Mesendoderm (in vitro differentiated cells): ENCODE measurements at regions not wholly inside any gene's neighbourhood (a gene's known extent, or its start where the extent isn't known, plus 50 kb on each side); places are given as distances from the start of the nearest gene placed in this dataset.
"Not testable (repeated sequence)": the region's sequence is repeated elsewhere in the genome, so short reads cannot be mapped to it uniquely, and the experiment has no call there.

Experiments used
- DNase-seq: peaks from one replicate; pipeline ENCODE4 v3.0.0; 2013
- H2AK5ac ChIP-seq: 2 replicates; pipeline ENCODE4 v1.6.1; 2013; ENCODE audit warnings: low read length, inconsistent platforms
- H2BK120ac ChIP-seq: 2 replicates; pipeline ENCODE4 v1.6.1; 2013; ENCODE audit warnings: low read depth, mild to moderate bottlenecking, low read length, moderate library complexity, mixed read lengths
- H2BK15ac ChIP-seq: replicated peaks from 2 replicates; pipeline ENCODE4 v1.6.1; 2013; ENCODE audit warnings: low read depth, mild to moderate bottlenecking, moderate library complexity
- H2BK5ac ChIP-seq: 2 replicates; pipeline ENCODE4 v1.6.1; 2013; ENCODE audit warnings: low read length, inconsistent platforms
- H3K18ac ChIP-seq: 2 replicates; pipeline ENCODE4 v1.6.1; 2013; ENCODE audit warnings: mild to moderate bottlenecking, low read length, mixed read lengths
- H3K23ac ChIP-seq: one replicate; pipeline ENCODE4 v1.6.1; 2013; ENCODE audit warnings: low read length
- H3K27ac ChIP-seq: 2 replicates; pipeline ENCODE4 v1.5.1; 2013; ENCODE audit warnings: low read depth, mild to moderate bottlenecking, inconsistent platforms, low read length, moderate library complexity
- H3K27me3 ChIP-seq: 2 replicates; pipeline ENCODE4 v1.6.1; 2013; ENCODE audit warnings: low read length, control low read depth, mild to moderate bottlenecking, inconsistent platforms; ENCODE audit not compliant: insufficient read depth, poor library complexity
- H3K36me3 ChIP-seq: 2 replicates; pipeline ENCODE4 v1.6.1; 2013; ENCODE audit warnings: low read length, inconsistent platforms; ENCODE audit not compliant: control insufficient read depth, insufficient read depth
- H3K4ac ChIP-seq: one replicate; pipeline ENCODE4 v1.6.1; 2013; ENCODE audit warnings: low read depth, mild to moderate bottlenecking, low read length, moderate library complexity
- H3K4me1 ChIP-seq: 2 replicates; pipeline ENCODE4 v1.6.1; 2013; ENCODE audit warnings: low read depth, low read length, inconsistent platforms; ENCODE audit not compliant: control insufficient read depth
- H3K4me2 ChIP-seq: 2 replicates; pipeline ENCODE4 v1.6.1; 2013; ENCODE audit warnings: low read length
- H3K4me3 ChIP-seq: 2 replicates; pipeline ENCODE4 v1.5.1; 2013; ENCODE audit warnings: mild to moderate bottlenecking, low read length
- H3K56ac ChIP-seq: one replicate; pipeline ENCODE4 v1.6.1; 2013; ENCODE audit warnings: low read length
- H3K79me1 ChIP-seq: 2 replicates; pipeline ENCODE4 v1.6.1; 2013; ENCODE audit warnings: low read length, inconsistent platforms
- H3K79me2 ChIP-seq: 2 replicates; pipeline ENCODE4 v1.6.1; 2013; ENCODE audit warnings: mild to moderate bottlenecking, low read length; ENCODE audit not compliant: control insufficient read depth, insufficient read depth
- H3K9ac ChIP-seq: 2 replicates; pipeline ENCODE4 v1.6.1; 2013; ENCODE audit warnings: low read length, inconsistent platforms
- H4K5ac ChIP-seq: one replicate; pipeline ENCODE4 v1.6.1; 2013; ENCODE audit warnings: low read length
- H4K8ac ChIP-seq: one replicate; pipeline ENCODE4 v1.6.1; 2013; ENCODE audit warnings: low read depth, mild to moderate bottlenecking, control low read depth, low read length, moderate library complexity
- WGBS: extraction: QIAGEN DNeasy Blood & Tissue Kit; methylation state at CpG from one replicate; pipeline ENCODE4 v1.1.7; 2013; ENCODE audit warnings: low lambda C conversion rate, missing lambda C conversion rate; ENCODE audit not compliant: insufficient coverage; ENCODE audit errors: extremely low coverage; 5-methylcytosine and 5-hydroxymethylcytosine counted together

GRCh38 chr20:29492840-29493239 is 1764.6 kb upstream of the DEFB115 start:
- not testable (repeated sequence) for H3K18ac ChIP-seq, H3K4ac ChIP-seq, H2BK15ac ChIP-seq, H2AK5ac ChIP-seq, H3K4me1 ChIP-seq, H3K4me2 ChIP-seq, DNase-seq, H4K8ac ChIP-seq, H3K27me3 ChIP-seq, H3K27ac ChIP-seq, H3K9ac ChIP-seq, H3K79me1 ChIP-seq, H3K23ac ChIP-seq, H2BK5ac ChIP-seq, H3K56ac ChIP-seq, H3K36me3 ChIP-seq, H2BK120ac ChIP-seq, H4K5ac ChIP-seq, H3K79me2 ChIP-seq, H3K4me3 ChIP-seq
- no CpG with 5 or more reads among the region's 4 CpGs for WGBS

- not testable (repeated sequence) for H2BK15ac ChIP-seq
These were observed 1760.7 kb upstream of the DEFB115 start for GRCh38 chr20:29496767-29497166.

GRCh38 chr20:29497261-29497671 is 1760.2 kb upstream of the DEFB115 start:
- Histone ChIP-seq H2BK5ac (no peak overlapping the region), H3K27ac (no peak overlapping the region), H3K9ac (no peak overlapping the region), H3K18ac (no peak overlapping the region), H3K56ac (no peak overlapping the region), H3K4me3 (no peak overlapping the region), H2BK15ac (no peak overlapping the region), H2BK120ac (no peak overlapping the region), H4K8ac (no peak overlapping the region), H3K4ac (no peak overlapping the region), H3K4me1 (no peaks in the 10 kb centered on the region), H3K4me2 (no peak overlapping the region), H3K79me2 (no peaks in the 10 kb centered on the region), H3K23ac (no peak overlapping the region), H4K5ac (no peak overlapping the region), H3K36me3 (no peaks in the 10 kb centered on the region), H3K27me3 (no peaks in the 10 kb centered on the region), H3K79me1 (no peaks in the 10 kb centered on the region), H2AK5ac (no peak overlapping the region)
- no peak for DNase-seq
- no CpG with 5 or more reads among the region's 39 CpGs for WGBS

More at GRCh38 chr20:29496767-29497166, 1760.7 kb upstream of the DEFB115 start:
- not testable (repeated sequence) for H4K5ac ChIP-seq, H3K23ac ChIP-seq, H3K79me1 ChIP-seq, H4K8ac ChIP-seq, H2AK5ac ChIP-seq, DNase-seq, H3K4me1 ChIP-seq, H3K79me2 ChIP-seq, H3K56ac ChIP-seq, H3K4me3 ChIP-seq, H3K27me3 ChIP-seq, H2BK5ac ChIP-seq, H3K4ac ChIP-seq, H3K4me2 ChIP-seq, H2BK120ac ChIP-seq, H3K27ac ChIP-seq, H3K9ac ChIP-seq, H3K36me3 ChIP-seq, H3K18ac ChIP-seq
- WGBS = no CpG with 5 or more reads among the region's 27 CpGs

- not testable (repeated sequence) for H3K4me2 ChIP-seq, H3K79me1 ChIP-seq, H3K56ac ChIP-seq, H3K4ac ChIP-seq, H2BK5ac ChIP-seq, H3K4me3 ChIP-seq, H3K79me2 ChIP-seq, DNase-seq, H3K18ac ChIP-seq, H2BK120ac ChIP-seq, H3K36me3 ChIP-seq, H2BK15ac ChIP-seq, H3K23ac ChIP-seq, H2AK5ac ChIP-seq, H4K5ac ChIP-seq, H3K4me1 ChIP-seq, H3K27ac ChIP-seq, H4K8ac ChIP-seq, H3K27me3 ChIP-seq, H3K9ac ChIP-seq
- no CpG with 5 or more reads among the region's 18 CpGs for WGBS
These were observed 1759.8 kb upstream of the DEFB115 start for GRCh38 chr20:29497684-29498083.

GRCh38 chr20:29500738-29501137 is 1756.7 kb upstream of the DEFB115 start:
- H2AK5ac ChIP-seq, H3K36me3 ChIP-seq, H3K56ac ChIP-seq, H3K27me3 ChIP-seq, H3K18ac ChIP-seq, H3K4me1 ChIP-seq, DNase-seq, H3K4ac ChIP-seq, H3K4me2 ChIP-seq, H3K9ac ChIP-seq, H4K5ac ChIP-seq, H3K79me1 ChIP-seq, H2BK5ac ChIP-seq, H3K4me3 ChIP-seq, H3K79me2 ChIP-seq, H3K23ac ChIP-seq, H2BK120ac ChIP-seq, H2BK15ac ChIP-seq, H4K8ac ChIP-seq, H3K27ac ChIP-seq: not testable (repeated sequence)
- WGBS = no CpG with 5 or more reads among the region's 3 CpGs

- not testable (repeated sequence) for H3K27ac ChIP-seq, H3K4me3 ChIP-seq, H2BK15ac ChIP-seq, H3K4me2 ChIP-seq, H2BK5ac ChIP-seq, H3K36me3 ChIP-seq, H3K4ac ChIP-seq, H2BK120ac ChIP-seq, H3K9ac ChIP-seq, H3K27me3 ChIP-seq, H4K5ac ChIP-seq, H3K79me1 ChIP-seq, H3K56ac ChIP-seq, H3K23ac ChIP-seq, H2AK5ac ChIP-seq, H3K4me1 ChIP-seq, DNase-seq, H3K18ac ChIP-seq, H4K8ac ChIP-seq, H3K79me2 ChIP-seq
- no CpG with 5 or more reads among the region's 13 CpGs for WGBS
These were observed 1742.8 kb upstream of the DEFB115 start for GRCh38 chr20:29514634-29515033.
